Mesendoderm (in vitro differentiated cells): ENCODE measurements at regions not wholly inside any gene's neighbourhood (a gene's known extent, or its start where the extent isn't known, plus 50 kb on each side); places are given as distances from the start of the nearest gene placed in this dataset.

ENCODE experiments used
- DNase-seq: peaks from one replicate; pipeline ENCODE4 v3.0.0; 2013
- H2AK5ac ChIP-seq: 2 replicates; pipeline ENCODE4 v1.6.1; 2013; ENCODE audit warnings: low read length, inconsistent platforms
- H2BK120ac ChIP-seq: 2 replicates; pipeline ENCODE4 v1.6.1; 2013; ENCODE audit warnings: low read depth, mild to moderate bottlenecking, low read length, moderate library complexity, mixed read lengths
- H2BK15ac ChIP-seq: replicated peaks from 2 replicates; pipeline ENCODE4 v1.6.1; 2013; ENCODE audit warnings: low read depth, mild to moderate bottlenecking, moderate library complexity
- H2BK5ac ChIP-seq: 2 replicates; pipeline ENCODE4 v1.6.1; 2013; ENCODE audit warnings: low read length, inconsistent platforms
- H3K18ac ChIP-seq: 2 replicates; pipeline ENCODE4 v1.6.1; 2013; ENCODE audit warnings: mild to moderate bottlenecking, low read length, mixed read lengths
- H3K23ac ChIP-seq: one replicate; pipeline ENCODE4 v1.6.1; 2013; ENCODE audit warnings: low read length
- H3K27ac ChIP-seq: 2 replicates; pipeline ENCODE4 v1.5.1; 2013; ENCODE audit warnings: low read depth, mild to moderate bottlenecking, inconsistent platforms, low read length, moderate library complexity
- H3K27me3 ChIP-seq: 2 replicates; pipeline ENCODE4 v1.6.1; 2013; ENCODE audit warnings: low read length, control low read depth, mild to moderate bottlenecking, inconsistent platforms; ENCODE audit not compliant: insufficient read depth, poor library complexity
- H3K36me3 ChIP-seq: 2 replicates; pipeline ENCODE4 v1.6.1; 2013; ENCODE audit warnings: low read length, inconsistent platforms; ENCODE audit not compliant: control insufficient read depth, insufficient read depth
- H3K4ac ChIP-seq: one replicate; pipeline ENCODE4 v1.6.1; 2013; ENCODE audit warnings: low read depth, mild to moderate bottlenecking, low read length, moderate library complexity
- H3K4me1 ChIP-seq: 2 replicates; pipeline ENCODE4 v1.6.1; 2013; ENCODE audit warnings: low read depth, low read length, inconsistent platforms; ENCODE audit not compliant: control insufficient read depth
- H3K4me2 ChIP-seq: 2 replicates; pipeline ENCODE4 v1.6.1; 2013; ENCODE audit warnings: low read length
- H3K4me3 ChIP-seq: 2 replicates; pipeline ENCODE4 v1.5.1; 2013; ENCODE audit warnings: mild to moderate bottlenecking, low read length
- H3K56ac ChIP-seq: one replicate; pipeline ENCODE4 v1.6.1; 2013; ENCODE audit warnings: low read length
- H3K79me1 ChIP-seq: 2 replicates; pipeline ENCODE4 v1.6.1; 2013; ENCODE audit warnings: low read length, inconsistent platforms
- H3K79me2 ChIP-seq: 2 replicates; pipeline ENCODE4 v1.6.1; 2013; ENCODE audit warnings: mild to moderate bottlenecking, low read length; ENCODE audit not compliant: control insufficient read depth, insufficient read depth
- H3K9ac ChIP-seq: 2 replicates; pipeline ENCODE4 v1.6.1; 2013; ENCODE audit warnings: low read length, inconsistent platforms
- H4K5ac ChIP-seq: one replicate; pipeline ENCODE4 v1.6.1; 2013; ENCODE audit warnings: low read length
- H4K8ac ChIP-seq: one replicate; pipeline ENCODE4 v1.6.1; 2013; ENCODE audit warnings: low read depth, mild to moderate bottlenecking, control low read depth, low read length, moderate library complexity
- WGBS: extraction: QIAGEN DNeasy Blood & Tissue Kit; methylation state at CpG from one replicate; pipeline ENCODE4 v1.1.7; 2013; ENCODE audit warnings: low lambda C conversion rate, missing lambda C conversion rate; ENCODE audit not compliant: insufficient coverage; ENCODE audit errors: extremely low coverage; 5-methylcytosine and 5-hydroxymethylcytosine counted together

DNA sequence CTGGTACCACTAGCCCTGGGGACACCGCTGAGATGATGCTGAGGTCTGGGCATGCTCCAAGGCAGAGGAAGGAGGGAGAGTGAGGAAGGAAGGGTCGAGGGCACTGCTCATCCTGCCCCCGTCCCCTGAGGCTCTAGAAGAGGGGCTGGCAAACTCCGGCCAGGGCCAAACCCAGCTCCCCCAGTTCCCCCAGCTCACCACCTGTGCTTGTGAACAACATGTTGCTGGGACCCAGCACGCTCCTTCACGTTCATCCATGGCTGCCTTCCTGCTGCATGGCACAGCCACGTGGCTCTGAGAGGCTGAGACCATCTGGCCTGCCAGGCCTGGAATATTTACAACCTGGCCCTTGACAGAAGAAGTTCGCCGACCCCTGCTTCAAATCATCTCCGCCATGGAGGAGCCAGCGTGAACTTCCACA is 81.2 kb downstream of the RBFOX3 start:
- Histone ChIP-seq H3K56ac (no peak overlapping the region), H3K79me2 (no peaks in the 10 kb centered on the region), H4K8ac (no peak overlapping the region), H4K5ac (no peak overlapping the region), H3K4me2 (no peak overlapping the region), H3K79me1 (no peaks in the 10 kb centered on the region), H3K4ac (no peak overlapping the region), H3K18ac (no peak overlapping the region), H3K36me3 (no peaks in the 10 kb centered on the region), H2BK5ac (no peak overlapping the region), H3K27me3 (no peaks in the 10 kb centered on the region), H3K4me1 (peaks cover 6% of the 10 kb centered on the region), H3K4me3 (no peak overlapping the region), H2BK15ac (no peak overlapping the region), H3K27ac (no peak overlapping the region), H3K23ac (no peak overlapping the region), H2BK120ac (no peak overlapping the region), H3K9ac (no peak overlapping the region), H2AK5ac (no peak overlapping the region)
- DNase-seq: no peak
- no CpG with 5 or more reads among the region's 11 CpGs for WGBS

- Histone ChIP-seq H3K27me3 (no peaks in the 10 kb centered on the region), H3K4me1 (peaks cover 6% of the 10 kb centered on the region), H3K4me3 (no peak overlapping the region), H3K18ac (no peak overlapping the region), H3K79me1 (no peaks in the 10 kb centered on the region), H4K8ac (no peak overlapping the region), H3K23ac (no peak overlapping the region), H3K4ac (no peak overlapping the region), H2AK5ac (no peak overlapping the region), H3K56ac (peak overlapping the region; percentile 42), H4K5ac (no peak overlapping the region), H3K79me2 (no peaks in the 10 kb centered on the region), H3K36me3 (no peaks in the 10 kb centered on the region), H3K4me2 (no peak overlapping the region), H3K27ac (no peak overlapping the region), H2BK120ac (no peak overlapping the region), H2BK15ac (no peak overlapping the region), H3K9ac (no peak overlapping the region), H2BK5ac (no peak overlapping the region)
- peak; percentile 72 for DNase-seq
- no CpG with 5 or more reads among the region's 11 CpGs for WGBS
Measured at GRCh38 chr17:79528592-79529125, 82.2 kb downstream of the RBFOX3 start.

GRCh38 chr17:79527306-79527705 is 83.5 kb downstream of the RBFOX3 start:
- H3K4ac ChIP-seq: no peak overlapping the region
- peaks cover 6% of the 10 kb centered on the region for H3K4me1 ChIP-seq
- H3K36me3 ChIP-seq: no peaks in the 10 kb centered on the region
- no peak overlapping the region for H2BK15ac ChIP-seq
- no peak overlapping the region for H3K18ac ChIP-seq
- H4K5ac ChIP-seq: no peak overlapping the region
- no peak overlapping the region for H2BK5ac ChIP-seq
- H3K4me2 ChIP-seq: no peak overlapping the region
- no peak overlapping the region for H2AK5ac ChIP-seq
- H3K27ac ChIP-seq: no peak overlapping the region
- no peaks in the 10 kb centered on the region for H3K27me3 ChIP-seq
- no peak overlapping the region for H3K56ac ChIP-seq
- H3K79me1 ChIP-seq: no peaks in the 10 kb centered on the region
- H3K79me2 ChIP-seq: no peaks in the 10 kb centered on the region
- H3K23ac ChIP-seq: no peak overlapping the region
- no peak overlapping the region for H2BK120ac ChIP-seq
- DNase-seq: no peak
- H3K9ac ChIP-seq: no peak overlapping the region
- no peak overlapping the region for H3K4me3 ChIP-seq
- no peak overlapping the region for H4K8ac ChIP-seq
- no CpG with 5 or more reads among the region's 9 CpGs for WGBS

GRCh38 chr17:79525793-79526677 is 84.8 kb downstream of the RBFOX3 start:
- H2AK5ac ChIP-seq: no peak overlapping the region
- DNase-seq: no peak
- H3K4me3 ChIP-seq: no peak overlapping the region
- no peak overlapping the region for H2BK15ac ChIP-seq
- H3K27ac ChIP-seq: no peak overlapping the region
- no peak overlapping the region for H3K56ac ChIP-seq
- H4K5ac ChIP-seq: no peak overlapping the region
- H2BK120ac ChIP-seq: no peak overlapping the region
- no peaks in the 10 kb centered on the region for H3K79me2 ChIP-seq
- H3K4me2 ChIP-seq: no peak overlapping the region
- no peak overlapping the region for H3K4ac ChIP-seq
- no peak overlapping the region for H2BK5ac ChIP-seq
- H3K18ac ChIP-seq: no peak overlapping the region
- H3K9ac ChIP-seq: no peak overlapping the region
- no peak overlapping the region for H3K23ac ChIP-seq
- no peaks in the 10 kb centered on the region for H3K27me3 ChIP-seq
- H3K36me3 ChIP-seq: no peaks in the 10 kb centered on the region
- no peak overlapping the region for H4K8ac ChIP-seq
- WGBS: no CpG with 5 or more reads among the region's 22 CpGs
- peaks cover 6% of the 10 kb centered on the region for H3K4me1 ChIP-seq
- H3K79me1 ChIP-seq: no peaks in the 10 kb centered on the region

GRCh38 chr17:79524213-79525187 is 86.4 kb downstream of the RBFOX3 start:
- Histone ChIP-seq H3K4me3 (no peak overlapping the region), H2BK15ac (no peak overlapping the region)
- WGBS: no CpG with 5 or more reads among the region's 19 CpGs

More at GRCh38 chr17:79524213-79525187, 86.4 kb downstream of the RBFOX3 start:
- no peaks in the 10 kb centered on the region for H3K79me2 ChIP-seq
- H2AK5ac ChIP-seq: no peak overlapping the region
- no peak for DNase-seq
- H3K9ac ChIP-seq: no peak overlapping the region
- no peak overlapping the region for H2BK120ac ChIP-seq
- H3K27ac ChIP-seq: no peak overlapping the region
- H3K18ac ChIP-seq: no peak overlapping the region
- no peak overlapping the region for H4K5ac ChIP-seq
- no peak overlapping the region for H3K4me2 ChIP-seq
- no peak overlapping the region for H2BK5ac ChIP-seq
- no peak overlapping the region for H3K23ac ChIP-seq
- H3K4me1 ChIP-seq: peaks cover 6% of the 10 kb centered on the region
- H3K79me1 ChIP-seq: no peaks in the 10 kb centered on the region
- no peaks in the 10 kb centered on the region for H3K27me3 ChIP-seq
- H3K36me3 ChIP-seq: no peaks in the 10 kb centered on the region
- H3K4ac ChIP-seq: no peak overlapping the region
- H3K56ac ChIP-seq: no peak overlapping the region
- no peak overlapping the region for H4K8ac ChIP-seq
